Choroid plexus epithelial cell (primary cell): ENCODE measurements at regions not wholly inside any gene's neighbourhood (a gene's known extent, or its start where the extent isn't known, plus 50 kb on each side); places are given as distances from the start of the nearest gene placed in this dataset.

Experiments
- DNase-seq: peaks from one replicate; pipeline ENCODE4 v3.0.0-alpha.2; 2010; ENCODE audit warnings: low read depth
- H3K4me3 ChIP-seq: 2 replicates; pipeline ENCODE4 v1.5.1; 2011; ENCODE audit warnings: low read depth, mild to moderate bottlenecking, control low read depth, low read length, moderate library complexity
- TF ChIP-seq, protein P1 (sequence below): conservative IDR thresholded peaks from 2 replicates; pipeline ENCODE4 v1.5.1; 2011; ENCODE audit warnings: low read depth, mild to moderate bottlenecking, control low read depth, inconsistent platforms, low read length, moderate library complexity

GRCh38 chr10:53135213-53135896 lies 362.8 kb upstream of the MBL2 start:
- TF ChIP-seq, protein P1, sequence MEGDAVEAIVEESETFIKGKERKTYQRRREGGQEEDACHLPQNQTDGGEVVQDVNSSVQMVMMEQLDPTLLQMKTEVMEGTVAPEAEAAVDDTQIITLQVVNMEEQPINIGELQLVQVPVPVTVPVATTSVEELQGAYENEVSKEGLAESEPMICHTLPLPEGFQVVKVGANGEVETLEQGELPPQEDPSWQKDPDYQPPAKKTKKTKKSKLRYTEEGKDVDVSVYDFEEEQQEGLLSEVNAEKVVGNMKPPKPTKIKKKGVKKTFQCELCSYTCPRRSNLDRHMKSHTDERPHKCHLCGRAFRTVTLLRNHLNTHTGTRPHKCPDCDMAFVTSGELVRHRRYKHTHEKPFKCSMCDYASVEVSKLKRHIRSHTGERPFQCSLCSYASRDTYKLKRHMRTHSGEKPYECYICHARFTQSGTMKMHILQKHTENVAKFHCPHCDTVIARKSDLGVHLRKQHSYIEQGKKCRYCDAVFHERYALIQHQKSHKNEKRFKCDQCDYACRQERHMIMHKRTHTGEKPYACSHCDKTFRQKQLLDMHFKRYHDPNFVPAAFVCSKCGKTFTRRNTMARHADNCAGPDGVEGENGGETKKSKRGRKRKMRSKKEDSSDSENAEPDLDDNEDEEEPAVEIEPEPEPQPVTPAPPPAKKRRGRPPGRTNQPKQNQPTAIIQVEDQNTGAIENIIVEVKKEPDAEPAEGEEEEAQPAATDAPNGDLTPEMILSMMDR, result no peak
- H3K4me3 ChIP-seq, result no peak overlapping the region
- DNase-seq, result no peak

GRCh38 chr10:53134050-53134449 lies 361.5 kb upstream of the MBL2 start:
- TF ChIP-seq, protein P1, result no peak
- no peak for DNase-seq
- no peak overlapping the region for H3K4me3 ChIP-seq

GRCh38 chr10:53130337-53130736 lies 357.8 kb upstream of the MBL2 start:
- DNase-seq, result no peak
- no peak overlapping the region for H3K4me3 ChIP-seq
- TF ChIP-seq, protein P1, result no peak

DNA sequence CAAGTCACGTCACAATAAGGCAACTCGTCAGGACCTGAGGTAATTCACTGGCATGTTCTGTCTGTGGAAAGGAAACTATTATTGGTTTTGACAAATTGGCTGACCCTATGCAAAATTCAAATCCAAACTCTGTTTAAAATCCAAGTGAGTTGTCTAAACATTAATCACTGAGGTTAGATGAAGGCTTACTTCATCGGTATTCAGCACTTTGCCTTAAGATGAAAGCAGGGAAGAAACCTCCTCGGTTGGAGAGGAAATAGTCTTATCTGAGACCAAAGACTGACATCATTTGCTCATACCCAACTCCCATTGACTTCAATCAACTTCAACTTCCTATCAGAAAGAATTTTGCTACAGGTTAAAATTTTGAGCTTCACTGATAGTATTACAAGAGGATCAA lies 355.1 kb upstream of the MBL2 start:
- no peak for DNase-seq
- H3K4me3 ChIP-seq, result no peak overlapping the region
- TF ChIP-seq, protein P1, result no peak

DNA sequence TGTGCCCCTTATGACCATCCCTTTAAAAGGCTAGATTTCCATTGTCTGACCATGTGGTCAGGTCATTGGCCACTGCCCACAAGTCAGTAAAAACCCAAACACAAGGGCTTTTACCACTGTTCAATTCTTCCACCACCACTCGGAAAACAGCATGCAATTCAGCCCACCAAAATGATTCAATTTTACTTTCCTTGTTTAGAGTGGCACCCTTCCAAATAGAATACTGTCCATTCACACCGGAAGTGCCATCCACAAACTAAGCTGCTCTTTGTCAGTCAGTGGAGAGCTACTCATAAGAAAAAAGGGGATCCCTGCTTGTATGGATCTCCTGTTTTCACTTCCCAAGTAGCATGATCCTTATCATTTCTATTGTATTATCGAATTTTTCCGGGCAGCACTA lies 350.7 kb upstream of the MBL2 start:
- DNase-seq, result peak; percentile 15
- H3K4me3 ChIP-seq, result no peak overlapping the region
- TF ChIP-seq, protein P1, result no peak

- H3K4me3 ChIP-seq, result no peak overlapping the region
- TF ChIP-seq, protein P1, result no peak
Measured at GRCh38 chr10:53122281-53122680, 349.7 kb upstream of the MBL2 start.

DNA sequence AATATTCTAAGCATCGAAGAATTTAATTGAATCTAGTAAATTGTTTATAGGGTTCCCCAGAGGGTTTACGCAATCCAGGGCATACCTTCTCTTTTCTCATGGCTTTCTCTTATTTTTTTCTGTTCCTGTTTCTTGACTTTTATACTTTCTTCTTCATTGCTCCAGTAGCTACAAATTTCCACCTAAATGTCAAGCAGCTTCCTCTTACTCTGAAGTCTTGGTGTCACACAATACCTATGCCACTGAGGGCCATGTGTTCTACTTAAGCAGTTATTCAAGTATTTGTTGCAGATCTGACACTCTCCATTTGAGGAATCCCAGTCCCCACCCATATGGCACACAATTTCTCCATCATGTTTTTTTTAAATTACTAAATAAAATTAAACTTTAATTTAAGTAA lies 343.1 kb upstream of the MBL2 start:
- no peak overlapping the region for H3K4me3 ChIP-seq
- DNase-seq, result no peak

More at GRCh38 chr10:53122281-53122680, 349.7 kb upstream of the MBL2 start:
- no peak for DNase-seq

More for the DNA sequence above, 343.1 kb upstream of the MBL2 start:
- TF ChIP-seq, protein P1, result no peak
